ENCODE measurements at regions not wholly inside any gene's neighbourhood (a gene's known extent, or its start where the extent isn't known, plus 50 kb on each side); places are given as distances from the start of the nearest gene placed in this dataset.

- no peak for TF ChIP-seq ZFX (IDR thresholded peaks at IDR 0.05)
- TF ChIP-seq, protein P1, sequence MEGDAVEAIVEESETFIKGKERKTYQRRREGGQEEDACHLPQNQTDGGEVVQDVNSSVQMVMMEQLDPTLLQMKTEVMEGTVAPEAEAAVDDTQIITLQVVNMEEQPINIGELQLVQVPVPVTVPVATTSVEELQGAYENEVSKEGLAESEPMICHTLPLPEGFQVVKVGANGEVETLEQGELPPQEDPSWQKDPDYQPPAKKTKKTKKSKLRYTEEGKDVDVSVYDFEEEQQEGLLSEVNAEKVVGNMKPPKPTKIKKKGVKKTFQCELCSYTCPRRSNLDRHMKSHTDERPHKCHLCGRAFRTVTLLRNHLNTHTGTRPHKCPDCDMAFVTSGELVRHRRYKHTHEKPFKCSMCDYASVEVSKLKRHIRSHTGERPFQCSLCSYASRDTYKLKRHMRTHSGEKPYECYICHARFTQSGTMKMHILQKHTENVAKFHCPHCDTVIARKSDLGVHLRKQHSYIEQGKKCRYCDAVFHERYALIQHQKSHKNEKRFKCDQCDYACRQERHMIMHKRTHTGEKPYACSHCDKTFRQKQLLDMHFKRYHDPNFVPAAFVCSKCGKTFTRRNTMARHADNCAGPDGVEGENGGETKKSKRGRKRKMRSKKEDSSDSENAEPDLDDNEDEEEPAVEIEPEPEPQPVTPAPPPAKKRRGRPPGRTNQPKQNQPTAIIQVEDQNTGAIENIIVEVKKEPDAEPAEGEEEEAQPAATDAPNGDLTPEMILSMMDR (conservative IDR thresholded peaks at IDR 0.05) = no peak
- no peak overlapping the region for H3K27ac ChIP-seq
These were observed 327.0 kb upstream of the SLITRK5 start for GRCh38 chr13:87344176-87344575.

- TF ChIP-seq ZFX (IDR thresholded peaks at IDR 0.05) = no peak
- TF ChIP-seq, protein P1 (conservative IDR thresholded peaks at IDR 0.05) = no peak
- H3K27ac ChIP-seq = no peak overlapping the region
These were observed 315.7 kb upstream of the SLITRK5 start for GRCh38 chr13:87355451-87355850.

GRCh38 chr13:87356314-87356713 lies 314.9 kb upstream of the SLITRK5 start:
- H3K27ac ChIP-seq = no peak overlapping the region
- TF ChIP-seq ZFX (IDR thresholded peaks at IDR 0.05) = no peak
- TF ChIP-seq, protein P1 (conservative IDR thresholded peaks at IDR 0.05) = no peak

- H3K27ac ChIP-seq = no peak overlapping the region
- no peak for TF ChIP-seq ZFX (IDR thresholded peaks at IDR 0.05)
- TF ChIP-seq, protein P1 (conservative IDR thresholded peaks at IDR 0.05) = no peak
These were observed 312.9 kb upstream of the SLITRK5 start for GRCh38 chr13:87358319-87358718.

DNA sequence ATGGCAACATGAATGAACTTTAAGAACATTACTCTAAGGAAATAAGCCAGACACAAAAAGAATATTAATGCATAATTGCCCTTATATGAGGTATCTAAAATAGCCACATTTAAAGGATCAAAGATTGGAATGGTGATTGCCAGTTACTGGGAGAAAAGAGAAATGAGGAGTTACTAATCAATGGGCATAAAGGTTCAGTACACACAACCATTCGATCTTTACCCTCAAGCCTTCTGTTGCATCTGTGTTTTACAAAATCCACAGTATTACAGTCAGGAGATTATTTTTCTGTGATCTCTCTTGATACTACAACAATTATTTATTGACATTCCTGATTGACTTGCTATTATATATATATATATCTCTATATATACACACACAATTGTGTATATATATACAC lies 310.0 kb upstream of the SLITRK5 start:
- no peak overlapping the region for H3K27ac ChIP-seq
- TF ChIP-seq, protein P1 (conservative IDR thresholded peaks at IDR 0.05) = no peak
- no peak for TF ChIP-seq ZFX (IDR thresholded peaks at IDR 0.05)

GRCh38 chr13:87368639-87369038 lies 302.5 kb upstream of the SLITRK5 start:
- no peak overlapping the region for H3K27ac ChIP-seq
- TF ChIP-seq, protein P1 (conservative IDR thresholded peaks at IDR 0.05) = no peak
- TF ChIP-seq ZFX (IDR thresholded peaks at IDR 0.05) = no peak

DNA sequence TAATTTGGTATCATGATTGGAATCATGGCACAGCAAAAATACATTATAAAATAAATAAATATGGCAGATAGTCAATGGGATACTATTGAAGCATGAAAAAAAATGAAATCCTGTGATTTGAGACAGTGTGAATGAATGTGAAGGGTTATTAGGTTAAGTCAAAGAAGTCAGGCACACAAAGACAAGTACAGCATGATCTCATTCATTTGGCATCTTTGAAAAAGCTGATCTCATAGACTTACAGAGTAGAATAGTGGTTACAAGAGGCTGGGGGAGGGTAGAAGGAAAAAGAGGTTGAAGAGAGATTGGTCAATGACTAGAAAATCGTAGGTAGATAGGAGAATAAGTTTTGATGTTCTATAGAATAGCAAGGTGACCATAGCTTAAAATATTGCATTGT lies 295.1 kb upstream of the SLITRK5 start:
- H3K27ac ChIP-seq = no peak overlapping the region
- no peak for TF ChIP-seq ZFX (IDR thresholded peaks at IDR 0.05)
- TF ChIP-seq, protein P1 (conservative IDR thresholded peaks at IDR 0.05) = no peak
